ENCODE measurements at regions not wholly inside any gene's neighbourhood (a gene's known extent, or its start where the extent isn't known, plus 50 kb on each side); places are given as distances from the start of the nearest gene placed in this dataset.

- Histone ChIP-seq H3K9me3 (ENCODE audit: insufficient read depth, low read depth, low read length) (peaks cover 73% of the 10 kb centered on the region), H3K27me3 (ENCODE audit: insufficient read depth, low read length) (no peaks in the 10 kb centered on the region), H3K27ac (ENCODE audit: low read depth, low read length) (no peak overlapping the region), H3K4me1 (ENCODE audit: insufficient read depth, low read length) (no peaks in the 10 kb centered on the region), H3K4me3 (ENCODE audit: low read length) (no peak overlapping the region), H3K9ac (ENCODE audit: low read depth, low read length) (no peak overlapping the region), H3K36me3 (ENCODE audit: insufficient read depth, low read length) (no peaks in the 10 kb centered on the region)
- 90% methylated on average over 30 of the region's 30 CpGs for WGBS
Observed at GRCh38 chr1:2860476-2861142, 59.1 kb upstream of the TTC34 start.

GRCh38 chr1:2861143-2861987, 59.9 kb upstream of the TTC34 start:
- Histone ChIP-seq H3K9me3 (ENCODE audit: insufficient read depth, low read depth, low read length) (peaks cover 74% of the 10 kb centered on the region), H3K27me3 (ENCODE audit: insufficient read depth, low read length) (no peaks in the 10 kb centered on the region)

GRCh38 chr1:2861988-2862813, 60.7 kb upstream of the TTC34 start:
- WGBS, result 90% methylated on average over 35 of the region's 35 CpGs

More at GRCh38 chr1:2861143-2861987, 59.9 kb upstream of the TTC34 start:
- Histone ChIP-seq H3K9ac (ENCODE audit: low read depth, low read length) (no peak overlapping the region), H3K36me3 (ENCODE audit: insufficient read depth, low read length) (no peaks in the 10 kb centered on the region), H3K4me1 (ENCODE audit: insufficient read depth, low read length) (no peaks in the 10 kb centered on the region), H3K27ac (ENCODE audit: low read depth, low read length) (no peak overlapping the region), H3K4me3 (ENCODE audit: low read length) (no peak overlapping the region)
- WGBS, result 83% methylated on average over 19 of the region's 19 CpGs

GRCh38 chr1:2862814-2863647, 61.5 kb upstream of the TTC34 start:
- 90% methylated on average over 21 of the region's 22 CpGs for WGBS
- Histone ChIP-seq H3K4me3 (ENCODE audit: low read length) (no peak overlapping the region), H3K9me3 (ENCODE audit: insufficient read depth, low read depth, low read length) (peaks cover 74% of the 10 kb centered on the region), H3K4me1 (ENCODE audit: insufficient read depth, low read length) (no peaks in the 10 kb centered on the region), H3K36me3 (ENCODE audit: insufficient read depth, low read length) (no peaks in the 10 kb centered on the region), H3K27me3 (ENCODE audit: insufficient read depth, low read length) (no peaks in the 10 kb centered on the region), H3K9ac (ENCODE audit: low read depth, low read length) (no peak overlapping the region), H3K27ac (ENCODE audit: low read depth, low read length) (no peak overlapping the region)

More at GRCh38 chr1:2861988-2862813, 60.7 kb upstream of the TTC34 start:
- no peak overlapping the region for H3K9ac ChIP-seq (ENCODE audit: low read depth, low read length)
- no peaks in the 10 kb centered on the region for H3K36me3 ChIP-seq (ENCODE audit: insufficient read depth, low read length)
- no peak overlapping the region for H3K27ac ChIP-seq (ENCODE audit: low read depth, low read length)
- no peaks in the 10 kb centered on the region for H3K4me1 ChIP-seq (ENCODE audit: insufficient read depth, low read length)
- no peaks in the 10 kb centered on the region for H3K27me3 ChIP-seq (ENCODE audit: insufficient read depth, low read length)
- H3K9me3 ChIP-seq (ENCODE audit: insufficient read depth, low read depth, low read length), result peaks cover 74% of the 10 kb centered on the region
- H3K4me3 ChIP-seq (ENCODE audit: low read length), result no peak overlapping the region

GRCh38 chr1:2863648-2863963, 62.1 kb upstream of the TTC34 start:
- no peak overlapping the region for H3K27ac ChIP-seq (ENCODE audit: low read depth, low read length)
- no peak overlapping the region for H3K4me3 ChIP-seq (ENCODE audit: low read length)
- H3K9me3 ChIP-seq (ENCODE audit: insufficient read depth, low read depth, low read length), result peaks cover 68% of the 10 kb centered on the region
- WGBS, result 90% methylated on average over 12 of the region's 12 CpGs
- H3K4me1 ChIP-seq (ENCODE audit: insufficient read depth, low read length), result no peaks in the 10 kb centered on the region
- no peak overlapping the region for H3K9ac ChIP-seq (ENCODE audit: low read depth, low read length)
- H3K27me3 ChIP-seq (ENCODE audit: insufficient read depth, low read length), result no peaks in the 10 kb centered on the region
- no peaks in the 10 kb centered on the region for H3K36me3 ChIP-seq (ENCODE audit: insufficient read depth, low read length)

- Histone ChIP-seq H3K27me3 (ENCODE audit: insufficient read depth, low read length) (no peaks in the 10 kb centered on the region), H3K9me3 (ENCODE audit: insufficient read depth, low read depth, low read length) (peaks cover 64% of the 10 kb centered on the region)
- 91% methylated on average over 29 of the region's 29 CpGs for WGBS
Observed at GRCh38 chr1:2864203-2864905, 62.9 kb upstream of the TTC34 start.

GRCh38 chr1:2865000-2865399, 63.5 kb upstream of the TTC34 start:
- H3K9me3 ChIP-seq (ENCODE audit: insufficient read depth, low read depth, low read length), result peaks cover 69% of the 10 kb centered on the region

More at GRCh38 chr1:2864203-2864905, 62.9 kb upstream of the TTC34 start:
- Histone ChIP-seq H3K27ac (ENCODE audit: low read depth, low read length) (no peak overlapping the region), H3K4me3 (ENCODE audit: low read length) (no peak overlapping the region), H3K9ac (ENCODE audit: low read depth, low read length) (no peak overlapping the region), H3K36me3 (ENCODE audit: insufficient read depth, low read length) (no peaks in the 10 kb centered on the region), H3K4me1 (ENCODE audit: insufficient read depth, low read length) (no peaks in the 10 kb centered on the region)

GRCh38 chr1:2865571-2866421, 64.3 kb upstream of the TTC34 start:
- H3K27me3 ChIP-seq (ENCODE audit: insufficient read depth, low read length), result no peaks in the 10 kb centered on the region
- H3K36me3 ChIP-seq (ENCODE audit: insufficient read depth, low read length), result no peaks in the 10 kb centered on the region
- WGBS, result 85% methylated on average over 28 of the region's 28 CpGs
- H3K9ac ChIP-seq (ENCODE audit: low read depth, low read length), result no peak overlapping the region
- no peak overlapping the region for H3K4me3 ChIP-seq (ENCODE audit: low read length)
- no peaks in the 10 kb centered on the region for H3K4me1 ChIP-seq (ENCODE audit: insufficient read depth, low read length)
- H3K27ac ChIP-seq (ENCODE audit: low read depth, low read length), result no peak overlapping the region
- peaks cover 69% of the 10 kb centered on the region for H3K9me3 ChIP-seq (ENCODE audit: insufficient read depth, low read depth, low read length)

More at GRCh38 chr1:2865000-2865399, 63.5 kb upstream of the TTC34 start:
- H3K4me1 ChIP-seq (ENCODE audit: insufficient read depth, low read length), result no peaks in the 10 kb centered on the region
- no peaks in the 10 kb centered on the region for H3K27me3 ChIP-seq (ENCODE audit: insufficient read depth, low read length)
- no peak overlapping the region for H3K9ac ChIP-seq (ENCODE audit: low read depth, low read length)
- H3K27ac ChIP-seq (ENCODE audit: low read depth, low read length), result no peak overlapping the region
- H3K4me3 ChIP-seq (ENCODE audit: low read length), result no peak overlapping the region
- 89% methylated on average over 9 of the region's 9 CpGs for WGBS
- H3K36me3 ChIP-seq (ENCODE audit: insufficient read depth, low read length), result no peaks in the 10 kb centered on the region

GRCh38 chr1:2866422-2867086, 65.1 kb upstream of the TTC34 start:
- peaks cover 69% of the 10 kb centered on the region for H3K9me3 ChIP-seq (ENCODE audit: insufficient read depth, low read depth, low read length)
- no peaks in the 10 kb centered on the region for H3K4me1 ChIP-seq (ENCODE audit: insufficient read depth, low read length)
- WGBS, result 87% methylated on average over 26 of the region's 26 CpGs

More at GRCh38 chr1:2866422-2867086, 65.1 kb upstream of the TTC34 start:
- no peak overlapping the region for H3K9ac ChIP-seq (ENCODE audit: low read depth, low read length)
- H3K27ac ChIP-seq (ENCODE audit: low read depth, low read length), result no peak overlapping the region
- H3K27me3 ChIP-seq (ENCODE audit: insufficient read depth, low read length), result no peaks in the 10 kb centered on the region
- no peaks in the 10 kb centered on the region for H3K36me3 ChIP-seq (ENCODE audit: insufficient read depth, low read length)
- H3K4me3 ChIP-seq (ENCODE audit: low read length), result no peak overlapping the region

Data from HUES64 (cell line).